NCI-H774 (cell line): ENCODE measurements at regions not wholly inside any gene's neighbourhood (a gene's known extent, or its start where the extent isn't known, plus 50 kb on each side); places are given as distances from the start of the nearest gene placed in this dataset.
"Not testable (repeated sequence)": the region's sequence is repeated elsewhere in the genome, so short reads cannot be mapped to it uniquely, and the experiment has no call there.

Experiments
- DNase-seq: peaks from one replicate; lab custom pipeline; 2025; lab: John Stamatoyannopoulos, UW

DNA sequence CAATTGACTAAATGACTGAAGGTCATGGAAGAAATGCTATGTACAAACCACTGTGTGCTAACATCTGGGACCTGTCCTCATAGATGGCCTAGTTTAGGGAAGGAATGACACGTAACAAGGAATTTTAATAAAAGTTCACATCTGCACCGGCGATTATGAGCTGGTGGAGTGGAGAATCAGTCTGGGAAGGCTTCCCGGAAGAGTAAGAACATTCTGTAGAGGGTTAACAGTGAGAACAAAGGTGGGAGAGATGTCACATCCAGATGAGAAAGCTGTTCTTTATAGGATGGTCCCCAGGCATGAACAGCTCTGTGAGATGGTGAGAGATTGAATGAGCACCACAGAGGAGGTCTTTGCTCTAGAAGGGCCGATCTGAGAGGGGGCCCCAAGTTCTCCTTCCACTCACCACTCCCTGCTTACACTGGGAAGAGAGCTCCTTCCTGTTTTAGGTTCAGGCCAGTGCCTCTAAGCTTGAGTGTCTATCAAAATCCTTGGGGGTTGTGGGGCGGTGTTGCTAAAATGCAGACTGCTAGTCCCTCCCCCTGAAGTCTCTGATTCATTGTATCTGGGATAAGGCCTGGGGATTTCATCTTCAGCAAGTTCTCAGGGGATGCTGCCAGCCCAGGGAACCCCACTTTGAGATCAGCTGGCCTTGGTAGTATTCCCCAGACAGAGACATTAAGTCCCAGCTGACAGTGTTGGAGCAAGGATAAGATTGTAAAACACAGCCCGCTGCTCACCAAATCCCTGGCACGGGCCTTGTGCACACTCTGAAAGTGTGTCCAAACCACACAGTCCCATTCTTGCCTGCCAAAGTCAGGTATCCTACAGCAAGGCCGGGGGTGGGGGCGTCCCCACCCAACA, 294.7 kb upstream of the MAF start:
- no peak for DNase-seq

DNA sequence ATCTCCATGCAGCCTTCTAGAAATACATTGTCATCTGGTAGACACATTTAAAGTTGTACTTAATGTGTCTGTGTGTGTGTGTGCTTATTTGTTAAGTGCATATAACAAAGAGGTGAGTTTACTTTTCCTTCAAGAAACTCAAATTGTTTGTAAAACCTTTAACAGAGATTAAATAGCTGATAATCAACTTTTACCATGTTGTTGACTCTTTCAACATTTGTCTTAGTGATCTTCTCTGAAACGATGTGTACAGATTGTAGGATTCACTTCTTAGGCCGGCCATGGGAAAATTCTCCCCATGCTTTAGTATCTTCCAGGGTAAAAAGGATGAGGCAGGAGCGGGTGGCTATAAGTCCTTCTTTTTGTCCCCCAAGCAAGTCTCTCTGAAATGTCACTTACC, 292.9 kb upstream of the MAF start:
- DNase-seq = no peak

GRCh38 chr16:79892278-79892677, 291.7 kb upstream of the MAF start:
- no peak for DNase-seq

GRCh38 chr16:79891458-79891857, 290.9 kb upstream of the MAF start:
- no peak for DNase-seq

DNA sequence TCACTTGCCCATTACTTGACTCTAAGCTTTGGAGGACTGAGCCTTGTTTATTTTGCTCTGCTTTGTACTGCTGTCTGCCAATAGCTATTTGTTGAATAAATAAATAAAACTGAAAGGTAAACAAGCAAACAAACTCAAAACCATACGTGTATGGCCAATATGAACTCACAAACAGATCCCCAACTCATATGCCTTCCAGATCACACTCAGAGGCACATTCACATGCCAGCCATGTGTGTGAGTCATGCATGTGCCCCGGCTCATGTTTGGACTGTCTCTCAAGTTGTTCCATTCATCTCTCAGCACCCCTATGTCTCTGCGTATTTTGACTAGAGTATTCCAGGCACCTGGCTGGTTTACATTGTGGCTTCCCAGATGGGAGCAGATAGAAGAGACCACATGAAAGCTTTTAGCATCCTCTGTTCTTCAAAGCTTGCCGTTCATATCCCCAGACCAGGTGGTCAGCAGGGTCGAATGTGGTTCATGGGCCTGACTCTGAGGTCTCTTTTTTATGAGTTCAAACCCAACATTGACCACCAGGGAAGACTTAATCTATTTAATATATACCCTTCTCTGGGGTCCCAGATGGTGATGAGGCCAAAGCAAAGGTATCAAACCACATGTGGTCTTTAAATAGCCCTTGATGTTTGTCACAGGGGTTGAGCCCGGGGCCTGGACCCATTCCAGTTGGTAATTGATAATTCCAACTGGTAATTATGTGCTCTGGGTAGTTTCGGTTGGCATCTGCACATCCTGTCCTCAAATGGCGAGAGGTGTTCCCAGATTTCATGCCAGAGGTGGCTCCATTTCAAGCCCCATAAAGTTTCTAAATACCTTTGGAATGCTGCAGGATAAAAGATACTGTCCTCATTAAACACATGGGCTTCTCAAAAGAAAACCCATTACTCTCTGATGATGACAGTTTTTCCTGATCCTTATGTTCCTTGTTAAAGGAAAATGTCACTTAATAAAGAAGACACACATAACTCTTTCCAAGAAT, 287.3 kb upstream of the MAF start:
- DNase-seq = no peak

DNA sequence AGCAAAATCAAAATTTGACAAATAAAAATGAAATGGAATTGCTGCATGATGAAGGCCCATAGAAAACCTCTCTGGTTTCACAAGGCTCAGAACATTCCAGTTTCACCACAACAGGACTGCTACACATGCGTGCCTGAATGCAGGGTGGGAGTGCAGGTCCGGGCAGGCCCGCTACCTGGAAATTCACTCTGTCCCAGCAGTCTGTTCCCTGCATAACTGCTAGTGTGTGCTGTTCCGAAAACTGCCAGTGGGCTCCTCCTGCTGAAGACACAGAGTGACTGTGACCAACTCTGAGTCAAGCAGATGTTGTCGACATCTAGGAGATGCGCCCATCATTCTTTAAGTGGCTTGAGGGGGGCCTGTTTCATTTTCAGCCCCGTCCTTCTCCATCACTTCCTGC, 284.8 kb upstream of the MAF start:
- DNase-seq = no peak

DNA sequence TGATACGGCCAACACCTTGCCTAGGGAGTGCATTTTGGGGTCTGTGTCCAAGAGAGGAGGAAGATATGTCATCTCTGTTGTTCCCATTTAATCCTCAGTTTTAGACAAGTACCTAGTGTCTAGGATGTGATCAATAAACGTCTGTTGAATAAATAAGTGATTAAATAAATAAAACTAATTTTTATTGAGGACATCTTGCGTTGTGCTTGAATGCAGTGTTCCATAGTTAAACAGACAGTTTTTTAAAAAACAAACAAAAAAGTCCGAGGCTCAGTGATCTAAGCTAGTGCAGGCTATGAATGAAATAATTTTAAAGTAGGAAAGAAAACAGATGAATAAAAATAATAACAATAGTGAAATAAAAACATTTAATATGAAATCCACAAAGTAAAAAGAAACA, 283.0 kb upstream of the MAF start:
- no peak for DNase-seq

DNA sequence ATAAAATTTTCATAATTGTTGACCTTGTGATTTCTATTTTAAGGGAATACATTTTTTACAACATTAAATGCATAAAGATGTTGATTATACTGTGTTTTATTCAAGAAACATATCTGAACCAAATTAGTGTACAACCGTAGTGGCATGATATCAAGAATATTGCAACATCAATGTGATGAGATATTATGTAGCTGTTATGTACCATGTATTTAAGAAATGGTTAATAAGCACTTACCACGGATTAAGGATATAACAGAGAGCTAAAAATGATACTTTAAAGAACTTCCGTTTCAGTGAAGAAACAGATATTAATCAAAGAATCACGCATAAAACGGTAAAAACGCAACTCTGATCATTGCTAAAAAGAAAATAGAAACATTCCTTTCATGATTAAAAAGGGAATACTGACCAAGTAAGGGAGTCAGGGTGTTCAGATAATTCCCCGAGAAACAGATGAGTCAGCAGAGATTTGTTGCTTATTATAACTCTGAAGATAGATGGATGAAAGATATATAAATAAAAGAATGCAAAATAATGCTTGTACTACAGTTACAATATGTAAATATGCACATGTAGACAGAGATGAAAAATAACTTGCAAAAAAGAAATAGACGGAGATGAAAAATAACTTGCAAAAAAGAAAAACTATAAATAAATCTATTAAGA, 281.9 kb upstream of the MAF start:
- no peak for DNase-seq

DNA sequence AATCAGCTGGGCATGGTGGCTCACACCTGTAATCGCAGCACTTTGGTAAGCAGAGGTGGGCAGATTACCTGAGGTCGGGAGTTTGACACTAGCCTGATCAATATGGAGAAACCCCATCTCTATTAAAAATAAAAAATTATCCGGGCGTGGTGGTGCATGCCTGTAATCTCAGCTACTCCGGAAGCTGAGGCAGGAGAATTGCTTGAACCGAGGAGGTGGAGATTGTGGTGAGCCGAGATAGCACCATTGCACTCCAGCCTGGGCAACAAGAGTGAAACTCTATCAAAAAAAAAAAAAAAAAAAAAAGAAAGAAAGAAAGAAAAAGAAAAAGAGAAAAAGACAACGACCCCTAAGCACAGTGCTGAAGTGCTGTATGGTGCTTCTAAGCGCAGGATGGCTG, 280.6 kb upstream of the MAF start:
- not testable (repeated sequence) for DNase-seq

DNA sequence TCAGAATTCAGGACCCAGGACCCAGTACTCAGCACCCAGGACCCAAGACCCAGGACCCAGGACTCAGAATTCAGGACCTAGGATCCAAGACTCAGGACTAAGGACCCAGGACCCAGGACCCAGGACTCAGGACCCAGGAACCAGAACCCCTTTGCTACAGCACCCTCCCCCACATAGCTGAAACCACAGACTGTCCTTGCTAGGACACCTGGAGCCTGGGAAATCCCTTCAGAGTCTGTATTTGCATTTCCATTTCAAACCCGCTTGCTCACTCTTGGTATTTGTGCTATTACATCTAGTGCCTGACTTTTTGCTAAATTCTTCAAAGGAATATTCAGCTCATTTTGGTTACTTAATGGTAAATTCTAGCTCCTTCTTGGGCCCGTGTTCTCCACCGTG, 275.8 kb upstream of the MAF start:
- DNase-seq = no peak

DNA sequence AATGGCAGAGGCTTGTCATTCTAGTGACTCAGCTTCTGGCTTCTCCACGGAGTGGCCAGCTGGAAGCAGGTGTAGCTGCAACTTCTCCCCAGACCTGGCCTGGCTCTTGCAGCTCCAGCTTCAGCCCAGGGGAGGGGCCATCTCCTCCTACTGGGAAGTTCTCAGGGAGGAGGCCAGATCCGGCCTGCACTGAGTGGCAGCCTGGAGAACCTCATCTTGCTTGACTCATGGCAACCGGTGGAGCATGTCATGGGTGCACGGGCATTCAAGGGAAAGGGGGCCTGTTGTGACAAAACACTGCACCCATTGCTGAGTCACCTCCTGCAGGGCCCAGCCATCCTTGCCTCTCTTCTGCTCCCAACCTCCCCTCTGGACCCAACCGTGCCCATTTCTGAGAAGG, 273.9 kb upstream of the MAF start:
- no peak for DNase-seq

- no peak for DNase-seq
These were observed 273.3 kb upstream of the MAF start for GRCh38 chr16:79873825-79874224.

- DNase-seq = no peak
These were observed 271.4 kb upstream of the MAF start for GRCh38 chr16:79871906-79872305.

GRCh38 chr16:79870016-79870886, 269.7 kb upstream of the MAF start:
- DNase-seq = no peak

DNA sequence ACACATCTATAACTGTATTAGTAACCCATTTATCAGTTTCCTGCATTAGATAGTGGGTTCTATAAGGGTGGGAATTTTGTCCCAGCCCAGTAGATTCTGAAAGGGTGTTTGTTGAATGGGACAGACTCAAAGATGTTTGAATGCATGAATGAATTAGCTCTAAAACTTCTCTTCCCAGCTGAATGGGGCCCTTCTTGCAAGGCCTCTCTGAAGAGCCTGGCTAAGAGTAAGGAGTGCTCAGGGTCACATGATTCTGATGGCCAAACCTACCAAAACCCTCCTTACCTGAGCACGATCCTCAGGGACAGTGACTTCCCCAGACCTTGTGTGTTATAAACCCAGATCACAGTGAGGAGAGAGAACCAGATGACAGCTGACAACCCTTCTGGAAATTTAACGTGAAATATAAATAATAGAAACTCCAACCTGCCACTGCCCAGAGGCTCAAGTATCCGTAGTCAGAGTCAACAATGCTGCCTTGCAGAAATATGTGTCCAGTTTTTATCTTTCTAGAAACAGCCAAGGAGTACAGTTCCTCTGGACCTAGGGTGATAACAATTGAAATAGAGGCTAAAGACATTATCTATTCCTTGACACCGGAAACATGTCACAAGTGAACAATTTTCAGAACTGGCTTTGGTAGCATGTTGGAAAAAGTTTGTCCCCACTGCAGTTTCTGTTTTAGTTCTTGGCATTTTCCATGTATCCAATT, 268.9 kb upstream of the MAF start:
- no peak for DNase-seq

DNA sequence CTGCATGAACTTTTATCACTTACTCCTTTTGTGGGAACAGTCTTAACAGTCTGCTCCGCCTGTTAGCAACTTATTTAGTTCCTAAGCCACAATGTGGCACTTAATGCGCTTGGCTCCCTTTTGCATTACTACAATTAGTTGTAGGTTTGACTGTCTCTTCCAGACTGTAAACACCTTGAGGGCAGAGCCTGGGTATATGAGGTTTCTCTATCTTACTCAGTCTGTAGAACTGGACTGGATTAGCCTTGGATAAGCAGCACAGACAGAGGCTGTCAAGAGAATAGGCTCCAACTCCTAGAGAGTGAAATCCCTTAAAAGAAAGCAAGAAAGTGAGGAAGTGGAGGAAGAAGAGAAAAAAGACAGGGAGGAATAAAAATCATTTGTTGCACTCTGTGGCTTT, 268.3 kb upstream of the MAF start:
- DNase-seq = no peak

- no peak for DNase-seq
These were observed 267.0 kb upstream of the MAF start for GRCh38 chr16:79867425-79867997.

GRCh38 chr16:79865918-79866317, 265.4 kb upstream of the MAF start:
- no peak for DNase-seq

- no peak for DNase-seq
These were observed 264.3 kb upstream of the MAF start for GRCh38 chr16:79864781-79865391.
